HEK293 (cell line): ENCODE measurements at regions not wholly inside any gene's neighbourhood (a gene's known extent, or its start where the extent isn't known, plus 50 kb on each side); places are given as distances from the start of the nearest gene placed in this dataset.

Source experiments
- BCL11A ChIP-seq: fragments of 450-650 bp; formaldehyde crosslinking; IDR thresholded peaks from 2 replicates; pipeline ENCODE4 v1.5.1; 2016; ENCODE audit warnings: low read depth, missing biosample characterization, missing genetic modification characterization
- ZBTB8A ChIP-seq: fragments of 450-650 bp; formaldehyde crosslinking; IDR thresholded peaks from 2 replicates; pipeline ENCODE4 v1.5.1; 2016; ENCODE audit warnings: missing biosample characterization, missing genetic modification characterization
- ZNF600 ChIP-seq: fragments of 450-650 bp; formaldehyde crosslinking; IDR thresholded peaks from 2 replicates; pipeline ENCODE4 v1.5.1; 2016; ENCODE audit warnings: missing biosample characterization, missing genetic modification characterization
- TF ChIP-seq, protein P1 (sequence below): fragments of 450-650 bp; formaldehyde crosslinking; IDR thresholded peaks from 2 replicates; pipeline ENCODE4 v1.5.1; 2016; ENCODE audit warnings: missing biosample characterization, missing genetic modification characterization
- TF ChIP-seq, protein P2 (sequence below): fragments of 450-650 bp; formaldehyde crosslinking; IDR thresholded peaks from 2 replicates; pipeline ENCODE4 v1.5.1; 2016; ENCODE audit warnings: missing biosample characterization, missing genetic modification characterization
- TF ChIP-seq, protein P3 (sequence below): fragments of 450-650 bp; formaldehyde crosslinking; optimal IDR thresholded peaks from 2 replicates; pipeline ENCODE3; 2016; ENCODE audit warnings: missing biosample characterization, mild to moderate bottlenecking, missing genetic modification characterization

DNA sequence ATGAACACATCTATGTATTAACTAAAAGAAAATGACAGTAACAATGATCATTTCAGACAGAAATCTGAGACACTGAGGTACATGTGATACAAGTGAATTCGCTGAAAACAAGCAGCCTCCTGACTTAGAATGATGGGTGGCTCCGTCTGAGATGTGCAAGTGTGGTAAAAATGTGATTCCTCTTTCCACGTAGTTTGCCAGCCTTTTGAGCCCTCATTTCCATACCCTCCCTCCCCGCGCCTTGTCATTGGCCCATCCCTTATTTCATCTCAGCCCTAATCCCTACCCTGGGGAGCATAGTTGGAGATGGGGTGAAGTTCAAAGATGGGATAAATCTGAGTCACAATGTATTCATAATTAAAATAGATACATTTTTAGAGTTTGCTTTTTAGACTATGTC lies 107.8 kb downstream of the BMP4 start:
- TF ChIP-seq, protein P1, sequence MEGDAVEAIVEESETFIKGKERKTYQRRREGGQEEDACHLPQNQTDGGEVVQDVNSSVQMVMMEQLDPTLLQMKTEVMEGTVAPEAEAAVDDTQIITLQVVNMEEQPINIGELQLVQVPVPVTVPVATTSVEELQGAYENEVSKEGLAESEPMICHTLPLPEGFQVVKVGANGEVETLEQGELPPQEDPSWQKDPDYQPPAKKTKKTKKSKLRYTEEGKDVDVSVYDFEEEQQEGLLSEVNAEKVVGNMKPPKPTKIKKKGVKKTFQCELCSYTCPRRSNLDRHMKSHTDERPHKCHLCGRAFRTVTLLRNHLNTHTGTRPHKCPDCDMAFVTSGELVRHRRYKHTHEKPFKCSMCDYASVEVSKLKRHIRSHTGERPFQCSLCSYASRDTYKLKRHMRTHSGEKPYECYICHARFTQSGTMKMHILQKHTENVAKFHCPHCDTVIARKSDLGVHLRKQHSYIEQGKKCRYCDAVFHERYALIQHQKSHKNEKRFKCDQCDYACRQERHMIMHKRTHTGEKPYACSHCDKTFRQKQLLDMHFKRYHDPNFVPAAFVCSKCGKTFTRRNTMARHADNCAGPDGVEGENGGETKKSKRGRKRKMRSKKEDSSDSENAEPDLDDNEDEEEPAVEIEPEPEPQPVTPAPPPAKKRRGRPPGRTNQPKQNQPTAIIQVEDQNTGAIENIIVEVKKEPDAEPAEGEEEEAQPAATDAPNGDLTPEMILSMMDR, result no peak
- TF ChIP-seq, protein P2, sequence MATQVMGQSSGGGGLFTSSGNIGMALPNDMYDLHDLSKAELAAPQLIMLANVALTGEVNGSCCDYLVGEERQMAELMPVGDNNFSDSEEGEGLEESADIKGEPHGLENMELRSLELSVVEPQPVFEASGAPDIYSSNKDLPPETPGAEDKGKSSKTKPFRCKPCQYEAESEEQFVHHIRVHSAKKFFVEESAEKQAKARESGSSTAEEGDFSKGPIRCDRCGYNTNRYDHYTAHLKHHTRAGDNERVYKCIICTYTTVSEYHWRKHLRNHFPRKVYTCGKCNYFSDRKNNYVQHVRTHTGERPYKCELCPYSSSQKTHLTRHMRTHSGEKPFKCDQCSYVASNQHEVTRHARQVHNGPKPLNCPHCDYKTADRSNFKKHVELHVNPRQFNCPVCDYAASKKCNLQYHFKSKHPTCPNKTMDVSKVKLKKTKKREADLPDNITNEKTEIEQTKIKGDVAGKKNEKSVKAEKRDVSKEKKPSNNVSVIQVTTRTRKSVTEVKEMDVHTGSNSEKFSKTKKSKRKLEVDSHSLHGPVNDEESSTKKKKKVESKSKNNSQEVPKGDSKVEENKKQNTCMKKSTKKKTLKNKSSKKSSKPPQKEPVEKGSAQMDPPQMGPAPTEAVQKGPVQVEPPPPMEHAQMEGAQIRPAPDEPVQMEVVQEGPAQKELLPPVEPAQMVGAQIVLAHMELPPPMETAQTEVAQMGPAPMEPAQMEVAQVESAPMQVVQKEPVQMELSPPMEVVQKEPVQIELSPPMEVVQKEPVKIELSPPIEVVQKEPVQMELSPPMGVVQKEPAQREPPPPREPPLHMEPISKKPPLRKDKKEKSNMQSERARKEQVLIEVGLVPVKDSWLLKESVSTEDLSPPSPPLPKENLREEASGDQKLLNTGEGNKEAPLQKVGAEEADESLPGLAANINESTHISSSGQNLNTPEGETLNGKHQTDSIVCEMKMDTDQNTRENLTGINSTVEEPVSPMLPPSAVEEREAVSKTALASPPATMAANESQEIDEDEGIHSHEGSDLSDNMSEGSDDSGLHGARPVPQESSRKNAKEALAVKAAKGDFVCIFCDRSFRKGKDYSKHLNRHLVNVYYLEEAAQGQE (tag by site-specific recombination), result no peak
- TF ChIP-seq ZNF600 (no peak), ZBTB8A (tag by site-specific recombination) (no peak), BCL11A (tag by site-specific recombination) (no peak)
- TF ChIP-seq, protein P3, sequence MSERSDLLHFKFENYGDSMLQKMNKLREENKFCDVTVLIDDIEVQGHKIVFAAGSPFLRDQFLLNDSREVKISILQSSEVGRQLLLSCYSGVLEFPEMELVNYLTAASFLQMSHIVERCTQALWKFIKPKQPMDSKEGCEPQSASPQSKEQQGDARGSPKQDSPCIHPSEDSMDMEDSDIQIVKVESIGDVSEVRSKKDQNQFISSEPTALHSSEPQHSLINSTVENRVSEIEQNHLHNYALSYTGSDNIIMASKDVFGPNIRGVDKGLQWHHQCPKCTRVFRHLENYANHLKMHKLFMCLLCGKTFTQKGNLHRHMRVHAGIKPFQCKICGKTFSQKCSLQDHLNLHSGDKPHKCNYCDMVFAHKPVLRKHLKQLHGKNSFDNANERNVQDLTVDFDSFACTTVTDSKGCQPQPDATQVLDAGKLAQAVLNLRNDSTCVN (tag by site-specific recombination), result no peak
